ENCODE measurements at regions not wholly inside any gene's neighbourhood (a gene's known extent, or its start where the extent isn't known, plus 50 kb on each side); places are given as distances from the start of the nearest gene placed in this dataset.

- TF ChIP-seq, protein P1, sequence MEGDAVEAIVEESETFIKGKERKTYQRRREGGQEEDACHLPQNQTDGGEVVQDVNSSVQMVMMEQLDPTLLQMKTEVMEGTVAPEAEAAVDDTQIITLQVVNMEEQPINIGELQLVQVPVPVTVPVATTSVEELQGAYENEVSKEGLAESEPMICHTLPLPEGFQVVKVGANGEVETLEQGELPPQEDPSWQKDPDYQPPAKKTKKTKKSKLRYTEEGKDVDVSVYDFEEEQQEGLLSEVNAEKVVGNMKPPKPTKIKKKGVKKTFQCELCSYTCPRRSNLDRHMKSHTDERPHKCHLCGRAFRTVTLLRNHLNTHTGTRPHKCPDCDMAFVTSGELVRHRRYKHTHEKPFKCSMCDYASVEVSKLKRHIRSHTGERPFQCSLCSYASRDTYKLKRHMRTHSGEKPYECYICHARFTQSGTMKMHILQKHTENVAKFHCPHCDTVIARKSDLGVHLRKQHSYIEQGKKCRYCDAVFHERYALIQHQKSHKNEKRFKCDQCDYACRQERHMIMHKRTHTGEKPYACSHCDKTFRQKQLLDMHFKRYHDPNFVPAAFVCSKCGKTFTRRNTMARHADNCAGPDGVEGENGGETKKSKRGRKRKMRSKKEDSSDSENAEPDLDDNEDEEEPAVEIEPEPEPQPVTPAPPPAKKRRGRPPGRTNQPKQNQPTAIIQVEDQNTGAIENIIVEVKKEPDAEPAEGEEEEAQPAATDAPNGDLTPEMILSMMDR (IDR thresholded peaks at IDR 0.05; ENCODE audit: low read depth, low read length), result no peak
- H3K4me3 ChIP-seq (ENCODE audit: low read depth, low read length), result no peak overlapping the region
Measured at GRCh38 chr13:80171096-80171495, 169.8 kb downstream of the SPRY2 start.

DNA sequence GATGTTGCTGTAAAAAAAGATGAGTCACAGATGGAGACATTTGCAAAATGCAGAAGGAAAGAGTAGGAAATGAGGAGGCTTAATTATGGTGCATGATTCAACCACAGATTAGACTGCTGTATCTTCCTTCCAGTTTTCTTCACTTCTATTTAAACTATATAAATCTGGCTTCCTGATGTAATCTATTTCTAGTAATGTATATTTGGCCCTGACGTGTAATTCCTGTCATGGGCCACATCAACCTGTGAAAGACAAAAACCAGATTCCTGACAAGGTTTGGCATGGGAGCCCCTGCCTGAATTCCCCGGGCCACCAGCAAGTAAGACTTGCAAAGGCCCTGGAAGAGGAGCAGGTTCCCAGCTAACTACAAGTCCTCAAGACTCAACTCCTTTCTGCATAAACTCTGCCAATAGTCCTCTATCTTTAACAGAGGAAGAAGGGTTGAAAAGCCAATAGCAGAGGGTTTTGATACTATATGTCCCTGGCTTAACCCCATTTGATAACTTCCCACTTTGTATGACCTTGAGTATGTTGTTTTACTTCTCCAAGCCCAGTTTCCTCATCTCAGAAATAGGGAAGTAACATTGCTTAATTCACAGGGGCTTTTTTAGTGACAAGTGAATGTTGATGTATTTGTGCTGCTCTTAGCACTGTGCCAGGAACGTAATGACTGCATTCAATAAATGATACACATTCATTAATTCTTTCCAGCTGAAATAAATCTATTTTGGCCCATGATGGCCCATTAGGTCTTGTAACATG lies 172.7 kb downstream of the SPRY2 start:
- H3K4me3 ChIP-seq (ENCODE audit: low read depth, low read length), result no peak overlapping the region
- TF ChIP-seq, protein P1 (IDR thresholded peaks at IDR 0.05; ENCODE audit: low read depth, low read length), result no peak

GRCh38 chr13:80166352-80166751 lies 174.6 kb downstream of the SPRY2 start:
- no peak overlapping the region for H3K4me3 ChIP-seq (ENCODE audit: low read depth, low read length)

GRCh38 chr13:80164462-80164861 lies 176.5 kb downstream of the SPRY2 start:
- TF ChIP-seq, protein P1 (IDR thresholded peaks at IDR 0.05; ENCODE audit: low read depth, low read length), result no peak
- H3K4me3 ChIP-seq (ENCODE audit: low read depth, low read length), result no peak overlapping the region

More at GRCh38 chr13:80166352-80166751, 174.6 kb downstream of the SPRY2 start:
- TF ChIP-seq, protein P1 (IDR thresholded peaks at IDR 0.05; ENCODE audit: low read depth, low read length), result no peak

GRCh38 chr13:80161896-80162295 lies 179.0 kb downstream of the SPRY2 start:
- TF ChIP-seq, protein P1 (IDR thresholded peaks at IDR 0.05; ENCODE audit: low read depth, low read length), result no peak
- H3K4me3 ChIP-seq (ENCODE audit: low read depth, low read length), result no peak overlapping the region

DNA sequence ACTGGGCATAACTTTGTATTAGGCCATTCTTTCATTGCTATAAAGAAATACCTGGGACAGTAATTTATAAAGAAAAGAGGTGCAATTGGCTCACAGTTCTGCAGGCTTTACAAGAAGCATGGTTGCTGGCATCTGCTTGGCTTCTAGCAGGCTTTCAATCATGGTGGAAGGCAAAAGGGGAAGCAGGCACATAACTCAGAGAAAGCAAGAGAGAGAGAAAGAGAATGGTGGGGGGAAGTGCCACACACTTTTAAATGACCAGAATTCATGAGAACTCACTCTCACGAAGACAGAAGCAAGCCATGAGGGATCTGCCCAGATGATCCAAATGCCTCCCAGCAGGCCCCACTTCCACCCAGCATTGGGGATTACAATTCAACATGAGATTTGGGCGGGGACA lies 179.7 kb downstream of the SPRY2 start:
- H3K4me3 ChIP-seq (ENCODE audit: low read depth, low read length), result no peak overlapping the region
- TF ChIP-seq, protein P1 (IDR thresholded peaks at IDR 0.05; ENCODE audit: low read depth, low read length), result no peak

DNA sequence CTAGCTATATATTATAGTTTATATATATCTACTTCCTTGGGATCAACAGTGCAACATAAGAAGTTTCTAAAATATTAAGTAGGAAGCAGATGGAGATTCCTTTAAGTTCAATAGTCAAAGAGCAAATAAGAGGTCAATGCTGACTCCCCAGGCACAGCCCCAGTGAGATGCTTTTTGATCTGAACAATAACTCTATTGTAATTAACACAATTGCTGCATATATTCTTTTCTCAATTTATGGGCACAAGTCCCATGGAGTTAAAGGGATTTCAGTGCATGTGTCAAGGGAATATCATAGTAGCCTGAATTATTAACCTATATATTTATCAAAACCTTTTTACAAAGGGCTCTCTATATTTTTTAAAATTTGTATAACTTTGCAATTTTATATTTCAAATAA lies 180.8 kb downstream of the SPRY2 start:
- TF ChIP-seq, protein P1 (IDR thresholded peaks at IDR 0.05; ENCODE audit: low read depth, low read length), result no peak

More for the DNA sequence above, 180.8 kb downstream of the SPRY2 start:
- H3K4me3 ChIP-seq (ENCODE audit: low read depth, low read length), result no peak overlapping the region

All from WI38 (cell line).